NCI-H187 (cell line): ENCODE measurements at regions not wholly inside any gene's neighbourhood (a gene's known extent, or its start where the extent isn't known, plus 50 kb on each side); places are given as distances from the start of the nearest gene placed in this dataset.

Experiments
- DNase-seq, 2 experiments: peaks; one replicate each; lab custom pipeline; 2025; lab: John Stamatoyannopoulos, UW

DNA sequence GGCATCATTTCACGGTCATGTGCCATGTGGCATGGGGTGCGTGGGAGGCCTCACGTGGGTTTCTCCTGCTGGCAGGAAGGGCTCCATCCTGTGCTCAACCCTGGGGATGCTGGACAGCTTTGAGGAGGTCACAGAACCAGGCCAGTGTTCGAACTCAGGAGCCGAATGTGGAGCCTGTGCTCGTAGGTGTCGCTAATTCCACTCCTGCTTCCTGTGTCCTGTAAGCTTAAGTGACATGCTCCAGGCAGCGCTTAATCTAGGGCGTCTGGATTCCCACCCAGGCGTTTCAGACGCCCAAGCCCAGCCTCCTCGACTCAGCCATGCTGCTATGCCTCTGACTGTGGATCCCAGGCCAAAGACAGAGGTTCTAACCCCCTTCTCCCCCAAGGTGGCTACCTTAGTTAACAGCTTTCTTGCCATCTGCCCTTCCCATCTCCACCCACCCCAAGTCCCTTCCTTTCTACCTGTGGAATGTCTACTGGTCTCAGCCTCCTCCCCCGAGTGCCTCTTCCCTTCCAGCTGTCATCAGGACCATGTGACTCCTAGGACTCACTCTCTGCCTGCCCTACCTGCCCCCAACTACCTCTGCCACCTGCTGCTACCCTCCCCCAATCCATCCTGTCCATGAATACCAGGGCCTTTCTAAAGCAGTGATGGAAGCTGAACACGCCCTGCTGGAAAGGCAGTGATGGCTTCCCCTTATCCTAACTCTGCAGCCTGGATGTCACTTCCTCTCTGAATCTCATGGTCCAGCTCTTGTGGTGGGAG lies 255.1 kb downstream of the CDH26 start:
- no peak for DNase-seq

- DNase-seq, result no peak
These were observed 256.9 kb downstream of the CDH26 start for GRCh38 chr20:60214901-60215815.

DNA sequence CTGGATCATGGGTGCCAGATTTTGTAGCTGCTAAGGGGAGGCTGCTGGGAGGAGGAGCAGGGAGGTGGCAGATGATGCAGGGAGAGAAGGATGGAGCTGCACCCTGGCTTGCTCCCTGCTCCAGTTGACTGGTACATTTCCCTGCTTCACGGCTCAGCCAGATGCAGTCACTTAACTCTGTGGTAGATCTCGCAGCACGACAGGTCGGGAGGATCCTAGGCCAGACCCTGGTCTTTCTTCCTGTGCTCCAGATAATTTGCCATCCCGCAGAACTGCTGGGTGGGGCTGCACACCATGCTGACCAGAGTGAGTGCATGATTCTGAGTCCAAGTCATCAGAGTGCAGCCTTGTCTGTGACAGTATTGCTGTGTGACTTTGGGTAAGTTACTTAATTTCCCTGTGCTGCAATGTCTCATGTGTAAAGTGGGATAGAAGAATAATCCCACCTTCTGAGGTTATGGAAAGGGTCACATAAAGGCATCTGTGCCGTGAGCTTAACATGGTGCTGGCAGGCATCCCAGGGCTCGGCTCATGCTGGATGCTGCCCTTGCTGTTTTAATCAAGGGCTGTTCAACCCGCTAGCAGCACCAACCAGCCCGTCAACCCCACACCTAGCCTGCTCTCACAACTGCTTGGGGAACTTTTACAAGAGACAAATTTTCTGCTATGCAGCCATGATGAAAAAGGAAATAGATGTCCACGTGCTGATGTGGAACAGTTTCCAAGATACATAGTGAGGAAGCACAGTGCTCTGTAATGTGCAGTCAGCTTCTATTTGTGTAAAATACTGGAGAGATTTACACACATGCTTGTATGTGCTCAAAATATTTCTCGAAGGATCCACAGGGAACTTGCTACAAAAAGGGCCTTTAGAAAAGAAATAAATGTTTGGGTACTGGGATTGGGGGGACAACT lies 257.9 kb downstream of the CDH26 start:
- DNase-seq, result no peak

GRCh38 chr20:60219231-60219630 lies 261.0 kb downstream of the CDH26 start:
- no peak for DNase-seq

- DNase-seq, result no peak
These were observed 261.9 kb downstream of the CDH26 start for GRCh38 chr20:60219984-60220562.

DNA sequence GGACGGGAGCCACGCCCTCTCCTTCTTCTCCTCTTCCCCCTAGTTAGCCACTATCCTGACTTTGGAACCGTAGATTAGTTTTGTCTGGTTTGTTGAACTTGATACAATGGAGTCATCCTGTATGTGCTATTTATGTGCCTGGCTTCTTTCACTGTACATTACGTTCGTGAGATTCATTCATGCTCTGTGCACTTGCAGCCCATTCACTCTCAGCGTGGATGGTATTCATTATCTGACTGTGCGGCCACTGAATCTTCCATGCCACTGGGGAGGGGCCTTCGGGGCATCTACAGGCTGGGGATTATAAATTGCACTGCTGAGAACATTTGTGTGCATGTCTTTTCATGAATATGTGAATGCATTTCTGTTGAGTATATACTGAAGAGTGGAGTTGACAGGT lies 262.5 kb downstream of the CDH26 start:
- DNase-seq, result no peak

GRCh38 chr20:60221593-60221992 lies 263.4 kb downstream of the CDH26 start:
- DNase-seq, result no peak

DNA sequence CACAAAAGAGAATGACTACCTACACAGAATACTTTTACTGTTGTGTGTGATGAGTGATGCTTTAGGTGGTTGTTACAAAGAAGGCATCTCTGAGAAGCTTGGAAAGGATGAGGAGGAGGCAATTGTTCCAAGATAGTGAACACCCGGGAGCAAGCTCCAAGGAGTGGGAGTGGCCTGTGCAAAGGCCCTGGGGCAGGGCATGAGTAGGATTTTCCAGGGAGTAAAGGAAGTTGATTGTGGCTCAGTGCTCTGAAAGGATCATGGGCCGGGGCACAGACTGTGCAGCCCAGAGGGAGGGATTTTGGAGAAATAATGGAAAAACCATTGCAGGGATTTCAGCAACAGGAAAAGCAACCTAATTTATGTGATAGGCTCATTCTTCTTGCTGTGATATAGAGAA lies 264.3 kb downstream of the CDH26 start:
- DNase-seq, result no peak

DNA sequence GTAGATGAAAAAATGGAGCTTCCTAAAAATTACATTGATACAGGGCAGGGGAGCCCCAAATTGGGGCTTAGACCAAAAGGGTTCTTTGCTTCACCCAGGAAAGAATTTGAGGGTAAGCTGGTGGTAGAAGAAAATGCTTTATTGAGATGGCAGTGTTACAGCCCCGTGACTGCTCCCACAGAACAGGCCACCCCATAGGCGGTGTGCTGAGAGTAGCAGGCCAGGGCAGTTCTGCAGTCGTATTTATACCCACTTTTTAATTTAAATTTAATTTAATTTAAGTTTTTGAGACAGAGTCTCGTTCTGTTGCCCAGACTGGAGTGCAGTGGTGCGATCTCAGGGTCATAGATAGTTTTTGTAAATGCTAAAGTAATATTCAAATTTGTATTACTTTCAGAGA lies 265.0 kb downstream of the CDH26 start:
- DNase-seq, result no peak

GRCh38 chr20:60224914-60225313 lies 266.7 kb downstream of the CDH26 start:
- no peak for DNase-seq

GRCh38 chr20:60228255-60228654 lies 270.0 kb downstream of the CDH26 start:
- no peak for DNase-seq

GRCh38 chr20:60232380-60232779 lies 274.2 kb downstream of the CDH26 start:
- DNase-seq, result peak; percentile 78 to 90

GRCh38 chr20:60233018-60233630 lies 274.9 kb downstream of the CDH26 start:
- no peak for DNase-seq

DNA sequence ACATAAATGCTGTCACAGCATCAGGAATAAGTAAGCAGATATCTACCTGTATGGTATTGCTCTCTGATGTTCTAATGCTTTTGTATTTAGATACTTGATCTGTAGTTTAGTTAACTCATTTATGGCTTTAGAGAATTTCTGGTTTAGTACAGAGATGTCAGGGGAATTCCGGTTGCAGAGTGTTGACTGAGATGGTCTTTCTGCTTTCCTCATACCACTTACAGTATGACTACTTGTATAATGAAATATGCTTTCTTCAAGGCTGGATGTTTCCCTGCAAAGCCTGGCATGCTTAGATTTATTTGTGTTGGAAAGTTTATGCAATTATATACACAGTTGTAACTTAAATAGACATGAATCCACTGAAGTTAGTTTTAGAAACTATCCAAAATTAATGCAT lies 278.4 kb downstream of the CDH26 start:
- no peak for DNase-seq

- no peak for DNase-seq
These were observed 279.8 kb downstream of the CDH26 start for GRCh38 chr20:60237981-60238380.

GRCh38 chr20:60238992-60239660 lies 280.9 kb downstream of the CDH26 start:
- no peak for DNase-seq

- DNase-seq, result no peak
These were observed 281.7 kb downstream of the CDH26 start for GRCh38 chr20:60239956-60240355.

GRCh38 chr20:60240415-60240814 lies 282.2 kb downstream of the CDH26 start:
- DNase-seq, result no peak

GRCh38 chr20:60240986-60241385 lies 282.8 kb downstream of the CDH26 start:
- no peak for DNase-seq

DNA sequence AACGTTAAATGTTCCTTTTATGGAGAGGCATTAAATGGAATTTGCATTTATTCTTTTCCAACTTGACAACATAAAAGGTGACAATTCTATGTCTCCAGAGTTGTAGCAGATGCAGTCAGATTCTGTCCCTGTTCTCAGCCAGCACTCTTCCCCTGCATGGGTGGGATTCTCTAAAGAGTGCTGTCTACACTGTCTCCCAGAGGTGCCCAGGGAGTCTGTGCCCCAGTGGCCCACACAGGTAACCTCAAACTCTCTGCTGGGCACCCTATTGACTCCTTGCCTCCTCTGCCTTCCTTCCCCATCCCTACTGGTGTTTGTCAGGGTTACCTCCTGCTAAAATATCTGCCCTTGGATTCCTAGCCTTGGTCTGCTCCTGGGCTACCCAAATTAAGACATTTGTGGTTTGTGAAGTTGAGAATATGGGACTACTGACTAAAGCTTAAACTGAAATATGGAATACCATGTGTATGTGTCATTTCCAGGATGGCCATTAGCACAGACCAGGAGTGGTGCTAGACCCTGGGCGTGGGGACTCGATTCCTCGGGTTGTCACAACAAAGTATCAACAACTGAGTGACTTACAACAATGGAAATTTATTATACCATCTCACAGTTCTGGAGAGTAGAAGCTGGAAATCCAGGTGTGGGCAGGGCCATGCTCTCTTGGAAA lies 284.7 kb downstream of the CDH26 start:
- no peak for DNase-seq
